RWPE2 (cell line): ENCODE measurements at regions not wholly inside any gene's neighbourhood (a gene's known extent, or its start where the extent isn't known, plus 50 kb on each side); places are given as distances from the start of the nearest gene placed in this dataset.
"Not testable (repeated sequence)": the region's sequence is repeated elsewhere in the genome, so short reads cannot be mapped to it uniquely, and the experiment has no call there.

Experiments
- ATAC-seq: fragments of 200-7000 bp; cut with Tn5 transposase; 3 replicates; pipeline ENCODE4 v1.9.1; 2021; ENCODE audit warnings: low read depth
- DNase-seq: peaks from one replicate; pipeline ENCODE4 v3.0.0-alpha.2; 2020; ENCODE audit warnings: low spot score
- H3K27ac ChIP-seq: fragments of 450-650 bp; 2 replicates; pipeline ENCODE4 v1.5.1; 2017; ENCODE audit warnings: mild to moderate bottlenecking; ENCODE audit not compliant: poor library complexity, severe bottlenecking
- H3K27me3 ChIP-seq: fragments of 250-450 bp; sonication (Bioruptor Pico); 2 replicates; pipeline ENCODE4 v1.5.1; 2021; ENCODE audit warnings: mild to moderate bottlenecking, moderate library complexity; ENCODE audit not compliant: insufficient read depth, poor library complexity, severe bottlenecking
- H3K36me3 ChIP-seq: fragments of 250-450 bp; sonication (Bioruptor Pico); 2 replicates; pipeline ENCODE4 v1.5.1; 2020; ENCODE audit warnings: low read depth, mild to moderate bottlenecking, moderate library complexity
- H3K4me1 ChIP-seq: fragments of 250-450 bp; sonication (Bioruptor Pico); 2 replicates; pipeline ENCODE4 v1.5.1; 2021; ENCODE audit warnings: mild to moderate bottlenecking, moderate library complexity; ENCODE audit not compliant: insufficient read depth, poor library complexity, severe bottlenecking
- H3K4me3 ChIP-seq: fragments of 250-450 bp; sonication (Bioruptor Pico); 2 replicates; pipeline ENCODE4 v1.5.1; 2021; ENCODE audit warnings: mild to moderate bottlenecking, moderate library complexity; ENCODE audit not compliant: severe bottlenecking
- H3K9me3 ChIP-seq: fragments of 250-450 bp; sonication (Bioruptor Pico); 2 replicates; pipeline ENCODE4 v1.5.1; 2021; ENCODE audit warnings: mild to moderate bottlenecking, moderate library complexity; ENCODE audit not compliant: severe bottlenecking
- CTCF ChIP-seq: fragments of 450-650 bp; IDR thresholded peaks from one replicate; pipeline ENCODE4 v1.5.1; 2017; ENCODE audit warnings: mild to moderate bottlenecking, moderate library complexity; ENCODE audit not compliant: poor library complexity, severe bottlenecking

DNA sequence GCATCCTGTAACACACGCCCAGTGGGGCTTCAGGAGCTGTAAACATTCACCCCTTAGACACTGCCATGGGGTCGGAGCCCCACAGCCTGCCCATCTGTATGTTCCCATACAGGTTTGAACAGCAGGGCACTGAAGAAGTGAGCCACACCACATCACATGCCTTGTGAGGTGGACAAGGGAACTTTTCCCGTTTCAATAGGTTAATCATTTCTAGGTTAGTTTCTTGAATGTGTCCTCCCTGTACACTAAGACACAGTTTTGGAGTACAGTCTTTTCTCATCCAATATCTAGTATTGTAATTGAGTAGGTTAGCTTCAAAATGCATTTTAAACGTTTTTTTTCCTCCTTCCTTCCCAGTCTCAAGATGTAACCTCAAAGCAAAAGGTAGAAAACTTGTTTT lies 700.2 kb upstream of the PCDH20 start:
- no peak for TF ChIP-seq CTCF
- DNase-seq, result no peak
- ATAC-seq, result no peak
- H3K9me3 ChIP-seq, result no peaks in the 10 kb centered on the region
- no peaks in the 10 kb centered on the region for H3K4me1 ChIP-seq
- H3K27ac ChIP-seq, result no peak overlapping the region
- no peak overlapping the region for H3K4me3 ChIP-seq
- H3K36me3 ChIP-seq, result no peaks in the 10 kb centered on the region
- peaks cover 5% of the 10 kb centered on the region for H3K27me3 ChIP-seq

- Histone ChIP-seq H3K4me1 (no peaks in the 10 kb centered on the region), H3K9me3 (no peaks in the 10 kb centered on the region), H3K27me3 (peaks cover 5% of the 10 kb centered on the region), H3K4me3 (no peak overlapping the region), H3K27ac (no peak overlapping the region), H3K36me3 (no peaks in the 10 kb centered on the region)
- ATAC-seq, result no peak
- TF ChIP-seq CTCF, result no peak
- DNase-seq, result no peak
These were observed 697.5 kb upstream of the PCDH20 start for GRCh38 chr13:62113179-62113578.

DNA sequence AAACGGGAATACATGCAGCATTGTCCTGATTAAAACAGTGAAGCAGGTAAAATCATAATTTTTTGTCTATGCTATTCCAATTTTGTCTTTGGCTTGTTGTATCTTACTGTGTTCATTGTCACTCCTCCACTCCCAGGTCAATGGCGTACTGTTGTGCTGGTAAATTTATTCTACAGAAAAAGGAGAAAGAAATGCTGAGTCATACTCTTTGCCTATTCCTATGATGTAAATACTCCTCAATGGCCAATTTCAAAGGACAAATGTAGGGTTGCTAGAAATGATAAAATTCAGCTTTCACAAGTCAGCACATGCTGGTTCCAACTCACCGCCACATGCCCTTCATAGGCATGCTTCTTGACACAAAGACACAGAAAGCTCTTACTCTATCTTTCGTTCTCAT lies 694.4 kb upstream of the PCDH20 start:
- DNase-seq, result no peak
- Histone ChIP-seq H3K27ac (no peak overlapping the region), H3K4me3 (no peak overlapping the region), H3K27me3 (peaks cover 8% of the 10 kb centered on the region), H3K4me1 (no peaks in the 10 kb centered on the region), H3K9me3 (no peaks in the 10 kb centered on the region), H3K36me3 (no peaks in the 10 kb centered on the region)
- ATAC-seq, result no peak
- no peak for TF ChIP-seq CTCF

DNA sequence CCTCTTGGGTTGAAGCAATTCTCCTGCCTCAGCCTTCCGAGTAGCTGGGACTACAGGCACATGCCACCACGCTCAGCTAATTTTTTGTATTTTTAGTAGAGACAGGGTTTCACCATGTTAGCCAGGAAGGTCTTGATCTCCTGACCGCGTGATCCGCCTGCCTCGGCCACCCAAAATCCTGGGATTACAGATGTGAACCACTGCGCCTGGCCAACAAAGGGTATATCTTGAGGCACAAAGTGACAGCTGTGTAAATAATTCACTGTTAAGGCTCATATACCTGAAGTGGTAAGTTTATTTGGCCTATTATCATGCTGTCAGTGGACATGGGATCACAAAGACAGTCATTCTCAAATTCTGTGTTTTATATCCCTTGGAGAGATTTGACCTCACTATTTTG lies 688.5 kb upstream of the PCDH20 start:
- DNase-seq, H3K27me3 ChIP-seq, H3K27ac ChIP-seq, ATAC-seq, H3K9me3 ChIP-seq, H3K4me3 ChIP-seq, H3K36me3 ChIP-seq, H3K4me1 ChIP-seq: not testable (repeated sequence)

GRCh38 chr13:62096652-62097051 lies 681.0 kb upstream of the PCDH20 start:
- Histone ChIP-seq H3K9me3 (no peaks in the 10 kb centered on the region), H3K4me1 (no peaks in the 10 kb centered on the region), H3K36me3 (no peaks in the 10 kb centered on the region), H3K27me3 (no peaks in the 10 kb centered on the region), H3K4me3 (no peak overlapping the region), H3K27ac (no peak overlapping the region)
- no peak for ATAC-seq
- no peak for DNase-seq
- TF ChIP-seq CTCF, result no peak

- no peaks in the 10 kb centered on the region for H3K9me3 ChIP-seq
- no peak overlapping the region for H3K4me3 ChIP-seq
- H3K4me1 ChIP-seq, result no peaks in the 10 kb centered on the region
- no peak for TF ChIP-seq CTCF
- no peak for ATAC-seq
- no peaks in the 10 kb centered on the region for H3K36me3 ChIP-seq
- H3K27me3 ChIP-seq, result no peaks in the 10 kb centered on the region
- no peak for DNase-seq
- H3K27ac ChIP-seq, result no peak overlapping the region
These were observed 679.3 kb upstream of the PCDH20 start for GRCh38 chr13:62094932-62095331.
